Erythroblast (primary cell): ENCODE measurements at regions not wholly inside any gene's neighbourhood (a gene's known extent, or its start where the extent isn't known, plus 50 kb on each side); places are given as distances from the start of the nearest gene placed in this dataset.
"Not testable (repeated sequence)": the region's sequence is repeated elsewhere in the genome, so short reads cannot be mapped to it uniquely, and the experiment has no call there.

Experiments
- DNase-seq, 2 experiments: peaks; one replicate each; lab custom pipeline; 2025; lab: John Stamatoyannopoulos, UW
- GATA1 ChIP-seq: IDR thresholded peaks from 2 replicates; pipeline ENCODE4 v1.6.1; 2011; ENCODE audit warnings: low read depth, mild to moderate bottlenecking, control low read depth, low read length, moderate library complexity
- POLR2A ChIP-seq: IDR thresholded peaks from 2 replicates; pipeline ENCODE4 v1.6.1; 2011; ENCODE audit warnings: mild to moderate bottlenecking, low read length

DNA sequence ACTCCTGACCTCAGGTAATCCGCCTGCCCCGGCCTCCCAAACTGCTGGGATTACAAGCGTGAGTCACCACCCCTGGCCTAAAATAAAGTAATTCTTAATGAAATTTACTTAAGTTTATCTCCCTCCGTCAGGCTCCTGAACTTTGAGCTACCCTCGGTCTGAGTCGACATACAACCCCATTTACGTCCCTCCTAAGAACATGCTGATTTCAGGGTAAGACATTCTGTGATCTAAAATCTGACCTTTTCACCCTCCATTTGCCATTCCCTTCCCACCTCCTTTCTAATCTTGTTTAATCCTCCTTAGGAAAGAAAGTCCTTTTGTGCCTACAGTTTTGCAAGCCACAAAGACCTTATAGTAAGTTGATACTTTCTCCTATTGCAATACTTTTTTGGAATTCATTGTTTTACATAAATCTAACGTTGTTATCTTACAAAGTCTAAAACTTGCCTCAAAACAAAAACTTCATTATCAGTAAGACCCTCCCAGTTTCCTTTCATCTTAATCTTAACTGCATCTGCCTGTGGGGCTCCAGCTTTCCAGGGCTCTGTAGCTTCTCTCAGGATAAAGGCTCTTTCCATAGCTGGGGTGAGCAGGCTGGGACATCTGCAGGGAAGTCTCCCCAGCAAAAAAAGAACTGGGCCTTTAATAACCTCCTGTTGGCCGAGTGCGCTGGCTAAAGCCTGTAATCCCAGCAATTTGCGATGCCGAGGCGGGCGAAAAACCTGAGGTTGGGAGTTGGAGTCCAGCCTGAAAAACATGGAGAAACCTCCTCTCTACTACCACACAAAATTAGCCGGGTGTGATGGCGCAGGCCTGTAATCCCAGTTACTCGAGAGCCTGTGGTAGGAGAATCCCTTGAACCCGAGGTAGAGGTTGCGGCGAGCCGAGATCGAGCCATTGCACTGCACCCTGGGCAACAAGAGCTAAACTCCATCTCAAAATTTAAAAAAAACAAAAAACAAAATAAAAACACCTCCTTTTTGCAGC, 143.1 kb downstream of the ZNF737 start:
- TF ChIP-seq GATA1 (no peak), POLR2A (no peak)
- no peak for DNase-seq

DNA sequence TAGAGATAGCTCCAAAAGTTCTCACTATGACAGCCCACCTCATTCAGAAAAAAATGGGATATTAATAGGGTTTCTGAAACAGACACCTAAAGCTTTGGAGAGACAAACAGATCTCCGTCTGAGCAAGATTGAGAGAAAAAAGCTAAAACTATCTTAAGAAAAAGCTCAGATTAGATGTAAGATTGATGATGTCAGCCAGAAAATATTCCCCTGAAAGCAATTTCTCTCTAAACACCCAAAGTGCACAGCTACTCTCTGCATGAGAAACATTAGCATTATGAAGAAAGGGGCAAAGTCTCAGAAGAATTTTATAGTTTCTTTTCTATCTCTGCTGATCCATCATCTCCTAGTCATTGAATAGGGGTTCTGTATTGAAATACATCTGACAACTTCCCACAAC, 148.9 kb downstream of the ZNF737 start:
- TF ChIP-seq POLR2A = no peak
- TF ChIP-seq GATA1 = no peak
- no peak for DNase-seq

DNA sequence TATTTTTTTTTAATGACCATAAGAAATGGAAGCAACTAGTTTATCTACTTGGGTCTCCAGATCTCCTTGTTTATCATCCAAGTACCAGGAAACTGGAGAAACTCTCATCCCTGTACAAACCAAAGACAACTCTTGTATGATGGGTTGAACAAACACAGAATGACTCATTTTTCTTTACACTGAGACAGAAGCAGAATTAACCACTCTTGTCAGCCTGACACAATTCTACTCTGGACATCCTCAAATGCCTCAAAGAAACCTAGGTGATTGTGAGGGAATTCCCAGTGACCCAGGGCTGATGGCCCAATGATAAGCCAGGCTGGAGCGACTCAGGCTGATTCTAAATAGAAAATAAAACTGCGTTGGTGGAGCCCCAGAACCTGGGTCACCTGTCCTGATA, 151.5 kb downstream of the ZNF737 start:
- TF ChIP-seq POLR2A (no peak), GATA1 (no peak)
- no peak for DNase-seq

DNA sequence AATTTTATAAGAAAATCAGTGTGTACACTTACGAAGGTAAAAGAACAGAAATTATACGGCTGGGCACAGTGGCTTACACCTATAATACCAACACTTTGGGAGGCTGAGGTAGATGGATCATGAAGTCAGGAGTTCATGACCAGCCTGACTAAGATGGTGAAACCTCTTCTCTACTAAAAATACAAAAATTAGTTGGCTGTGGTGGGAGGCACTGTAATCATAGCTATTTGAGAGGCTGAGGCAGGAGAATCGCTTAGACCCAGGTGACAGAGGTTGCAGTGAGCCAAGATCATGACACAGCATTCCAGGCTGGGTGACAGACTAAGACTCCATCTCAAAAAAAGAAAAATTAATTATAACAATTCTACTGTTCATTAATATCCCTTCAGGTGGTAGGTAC, 151.9 kb downstream of the ZNF737 start:
- TF ChIP-seq POLR2A = no peak
- no peak for TF ChIP-seq GATA1
- no peak for DNase-seq

DNA sequence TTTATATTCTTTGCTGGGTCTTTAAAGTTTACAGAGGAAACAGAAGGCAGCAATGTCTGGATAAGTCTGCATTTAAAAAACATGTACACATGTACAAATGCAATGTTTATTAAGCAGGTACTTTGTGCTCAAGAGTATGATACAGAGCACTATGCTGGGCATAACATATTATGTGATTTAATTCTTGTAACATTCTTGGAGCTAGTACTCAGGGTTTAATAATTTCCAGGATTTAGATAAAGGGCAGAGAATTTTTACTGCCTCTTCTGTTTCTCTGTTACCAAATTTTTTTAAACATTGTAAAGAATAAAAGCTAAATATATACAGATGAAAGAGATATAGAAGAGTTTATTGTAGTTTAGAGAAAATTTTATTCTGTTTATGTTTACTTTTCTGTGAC, 152.7 kb downstream of the ZNF737 start:
- TF ChIP-seq POLR2A (no peak), GATA1 (no peak)

DNA sequence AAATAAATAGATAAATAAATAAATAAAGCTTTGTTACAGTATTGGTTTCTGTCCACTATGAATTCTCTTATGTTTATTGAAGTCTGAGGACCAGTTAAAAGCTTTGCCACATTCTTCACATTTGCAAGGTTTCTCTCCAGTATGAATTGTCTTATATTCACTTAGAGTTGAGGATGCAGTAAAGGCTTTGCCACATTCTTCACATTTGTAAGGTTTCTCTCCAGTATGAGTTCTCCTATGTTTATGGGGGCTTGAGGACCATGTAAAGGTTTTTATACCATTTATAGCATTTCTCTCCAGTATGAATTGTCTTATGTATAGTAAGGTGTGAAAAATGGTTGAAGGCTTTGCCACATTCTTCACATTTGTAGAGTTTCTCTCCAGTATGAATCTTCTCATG, 168.3 kb downstream of the ZNF737 start:
- no peak for TF ChIP-seq GATA1
- no peak for TF ChIP-seq POLR2A
- no peak for DNase-seq

More for the DNA sequence above, 152.7 kb downstream of the ZNF737 start:
- DNase-seq = no peak

DNA sequence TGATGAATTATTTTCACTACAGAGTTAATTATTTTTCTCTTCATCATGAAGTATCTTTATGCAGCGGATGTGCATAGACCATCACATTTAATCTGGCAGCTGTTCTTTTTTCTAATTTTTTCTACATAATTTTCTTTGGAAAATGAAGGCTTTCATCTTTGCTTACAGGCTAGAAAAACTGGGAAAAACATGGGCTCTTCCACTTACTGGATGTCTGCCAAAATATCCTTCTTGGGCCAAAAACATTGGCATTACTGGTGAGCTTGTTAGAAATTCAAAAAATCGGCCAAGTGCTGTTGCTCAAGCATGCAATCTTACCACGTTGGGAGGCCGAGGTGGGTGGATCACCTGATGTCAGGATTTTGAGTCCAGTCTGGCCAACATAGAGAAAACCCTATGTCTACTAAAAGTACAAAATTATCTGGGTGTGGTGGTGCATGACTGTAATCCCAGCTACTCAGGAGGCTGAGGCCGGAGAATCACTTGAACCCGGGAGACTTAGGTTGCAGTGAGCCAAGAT, 176.8 kb downstream of the ZNF737 start:
- DNase-seq = no peak
- TF ChIP-seq GATA1 = no peak
- TF ChIP-seq POLR2A = no peak

DNA sequence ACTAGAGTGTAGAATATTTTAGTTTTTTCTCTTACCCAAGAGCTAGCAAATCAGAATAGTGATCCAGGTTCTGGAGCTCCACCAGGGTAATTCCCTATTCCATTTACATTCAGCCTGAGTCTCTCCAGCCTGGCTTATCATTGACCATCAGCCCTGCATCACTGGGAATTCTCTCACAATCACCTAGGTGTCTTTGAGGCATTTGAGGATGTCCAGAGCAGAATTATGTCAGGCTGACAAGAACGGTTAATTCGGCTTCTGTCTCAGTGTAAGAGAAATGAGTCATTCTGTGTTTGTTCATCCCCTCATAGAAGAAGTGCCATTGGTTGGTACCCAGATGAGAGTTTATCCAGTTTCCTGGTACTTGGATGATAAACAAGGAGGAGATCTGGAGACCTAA, 180.5 kb downstream of the ZNF737 start:
- no peak for DNase-seq

DNA sequence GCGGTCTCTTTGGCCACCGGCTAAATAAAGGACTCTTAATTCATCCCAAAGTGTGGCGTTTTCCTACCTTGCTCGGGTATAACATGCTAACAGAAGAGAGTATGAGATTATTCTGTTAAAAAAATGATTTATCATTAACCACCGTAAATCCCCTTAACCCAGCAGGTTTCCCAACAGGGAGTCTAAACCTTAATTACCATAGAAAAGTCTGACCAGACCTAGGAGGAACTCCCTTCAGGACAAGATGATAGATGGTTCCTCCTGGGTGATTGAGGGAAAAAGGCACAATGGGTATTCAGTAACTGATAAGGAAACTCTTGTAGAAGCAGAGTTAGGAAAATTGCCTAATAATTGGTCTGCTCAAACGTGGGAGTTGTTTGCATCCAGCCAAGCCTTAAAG, 193.7 kb downstream of the ZNF737 start:
- TF ChIP-seq POLR2A = no peak
- TF ChIP-seq GATA1 = no peak
- no peak for DNase-seq

More for the DNA sequence above, 180.5 kb downstream of the ZNF737 start:
- TF ChIP-seq GATA1 (no peak), POLR2A (no peak)

DNA sequence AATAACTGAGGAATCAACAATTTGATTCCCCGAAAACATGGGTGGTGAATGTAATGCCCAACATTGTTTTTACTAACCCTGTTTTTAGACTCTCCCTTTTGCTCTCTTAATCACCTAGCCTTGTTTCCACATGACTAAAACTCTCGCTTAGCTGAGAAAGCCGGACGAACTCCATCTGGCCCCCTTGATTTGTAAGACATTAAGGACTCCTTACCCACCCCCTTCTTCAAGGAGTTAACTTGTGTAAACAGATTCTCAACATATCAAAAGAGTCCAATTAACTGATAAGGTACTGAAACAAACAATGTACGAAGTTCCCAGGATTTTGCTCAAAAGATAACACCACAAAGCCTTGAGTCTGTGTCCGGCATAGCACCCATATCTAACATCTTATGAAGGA, 194.3 kb downstream of the ZNF737 start:
- DNase-seq = not testable (repeated sequence)

DNA sequence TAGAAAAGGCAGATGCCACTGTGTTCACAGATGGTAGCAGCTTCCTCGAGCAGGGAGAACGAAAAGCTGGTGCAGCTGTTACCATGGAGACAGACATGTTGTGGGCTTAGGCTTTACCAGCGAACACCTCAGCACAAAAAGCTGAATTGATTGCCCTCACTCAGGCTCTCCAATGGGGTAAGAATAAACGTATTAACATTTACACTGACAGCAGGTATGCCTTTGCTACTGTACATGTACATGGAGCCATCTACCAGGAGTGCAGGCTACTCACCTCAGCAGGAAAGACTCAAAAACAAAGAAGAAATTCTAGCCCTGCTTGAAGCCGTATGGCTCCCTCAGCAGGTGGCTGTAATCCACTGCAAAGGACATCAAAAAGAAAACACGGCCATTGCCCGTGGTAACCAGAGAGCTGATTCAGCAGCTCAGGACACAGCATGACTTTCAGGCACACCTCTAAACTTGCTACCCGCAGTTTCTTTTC, 197.7 kb downstream of the ZNF737 start:
- no peak for TF ChIP-seq GATA1
- TF ChIP-seq POLR2A = no peak
- DNase-seq = no peak

DNA sequence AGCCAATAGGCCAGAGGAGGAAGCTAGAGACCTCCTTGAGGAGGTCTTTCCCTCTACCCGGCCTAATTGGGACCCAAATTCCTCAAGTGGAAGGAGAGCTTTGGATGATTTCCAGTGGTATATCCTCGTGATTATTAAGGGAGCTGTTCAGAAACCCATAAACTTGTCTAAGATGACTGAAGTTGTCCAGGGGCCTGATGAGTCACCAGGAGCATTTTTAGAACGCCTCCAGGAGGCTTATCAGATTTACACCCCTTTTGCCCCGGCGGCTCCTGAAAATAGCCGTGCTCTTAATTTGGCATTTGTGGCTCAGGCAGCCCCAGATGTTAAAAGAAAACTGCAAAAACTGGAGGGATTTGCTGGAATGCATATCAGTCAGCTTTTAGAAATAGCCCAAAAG, 198.1 kb downstream of the ZNF486 start:
- DNase-seq = no peak

DNA sequence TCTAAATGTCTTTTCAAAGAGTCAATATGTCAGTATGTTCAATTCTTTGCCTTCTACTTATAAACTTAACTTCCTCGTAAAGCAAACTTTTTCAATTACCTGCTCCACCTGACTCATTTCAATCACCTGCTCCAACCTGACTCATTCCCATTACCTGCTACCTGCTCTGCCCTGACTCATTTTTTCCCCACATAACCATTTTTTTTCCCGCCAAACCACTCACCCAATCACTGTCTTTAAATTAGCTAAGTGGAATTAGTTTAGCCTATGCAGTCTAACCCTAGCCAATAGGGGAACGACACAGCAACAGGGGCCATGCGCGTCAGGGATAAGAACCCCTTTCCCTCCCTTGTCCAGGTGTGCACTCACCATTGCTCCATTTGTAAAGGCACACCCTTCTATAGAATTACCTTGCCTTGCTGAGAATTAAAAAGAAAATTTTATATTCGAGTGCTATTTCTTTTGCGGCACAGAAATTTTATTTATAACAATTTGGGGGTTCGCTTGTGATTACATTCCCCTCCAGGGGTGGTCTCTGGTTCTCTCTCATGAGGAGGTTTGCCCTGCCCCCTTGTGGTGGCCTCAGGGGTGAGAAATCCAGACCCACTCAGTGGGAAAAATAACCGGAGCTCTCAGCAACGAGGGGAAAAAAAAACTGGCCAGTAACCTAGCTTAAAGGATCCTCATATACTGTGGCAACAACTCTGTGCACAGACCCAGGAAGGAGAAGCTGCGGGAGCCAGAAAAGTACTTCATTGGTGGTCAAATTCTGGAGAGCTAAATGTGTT, 193.1 kb downstream of the ZNF486 start:
- no peak for TF ChIP-seq GATA1
- no peak for TF ChIP-seq POLR2A
- no peak for DNase-seq

More for the DNA sequence above, 198.1 kb downstream of the ZNF486 start:
- TF ChIP-seq GATA1 (no peak), POLR2A (no peak)

DNA sequence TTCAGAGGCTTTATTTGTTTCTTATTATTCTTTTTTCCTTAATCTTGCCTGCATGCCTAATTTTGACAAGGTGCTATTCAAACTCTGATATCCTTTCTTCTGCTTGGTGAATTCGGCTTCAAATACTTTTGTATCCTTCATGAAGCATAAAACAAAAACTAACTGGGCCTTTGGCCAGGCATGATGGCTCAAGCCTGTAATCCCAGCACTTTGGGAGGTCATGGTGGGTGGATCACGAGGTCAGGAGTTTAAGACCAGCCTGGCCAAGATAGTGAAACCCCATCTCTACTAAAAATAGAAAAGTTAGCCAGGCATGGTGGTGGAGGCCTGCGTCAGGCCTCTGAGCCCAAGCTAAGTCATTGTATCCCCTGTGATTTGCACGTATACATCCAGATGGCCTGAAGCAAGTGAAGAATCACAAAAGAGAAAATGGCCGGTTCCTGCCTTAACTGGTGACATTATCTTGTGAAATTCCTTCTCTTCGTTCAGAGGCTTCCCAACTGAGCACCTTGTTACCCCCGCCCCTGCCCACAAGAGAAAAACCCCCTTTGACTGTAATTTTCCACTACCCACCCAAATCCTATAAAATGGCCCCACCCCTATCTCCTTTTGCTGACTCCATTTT, 191.9 kb downstream of the ZNF486 start:
- DNase-seq = not testable (repeated sequence)
